HG03159 (cell line): ENCODE measurements at regions not wholly inside any gene's neighbourhood (a gene's known extent, or its start where the extent isn't known, plus 50 kb on each side); places are given as distances from the start of the nearest gene placed in this dataset.
"Not testable (repeated sequence)": the region's sequence is repeated elsewhere in the genome, so short reads cannot be mapped to it uniquely, and the experiment has no call there.

Source experiments
- ATAC-seq: cut with Tn5 transposase; IDR thresholded peaks from one replicate; pipeline ENCODE4 v1.9.1; 2021; ENCODE audit warnings: mild to moderate bottlenecking, moderate library complexity; ENCODE audit not compliant: unreplicated experiment

GRCh38 chr5:136631186-136631585, 265.8 kb upstream of the TRPC7 start:
- no peak for ATAC-seq

- ATAC-seq, result no peak
Measured at GRCh38 chr5:136629125-136629792, 263.9 kb upstream of the TRPC7 start.

GRCh38 chr5:136626531-136626930, 261.2 kb upstream of the TRPC7 start:
- no peak for ATAC-seq

GRCh38 chr5:136622747-136623146, 257.4 kb upstream of the TRPC7 start:
- ATAC-seq, result no peak

- ATAC-seq, result no peak
Measured at GRCh38 chr5:136621743-136622142, 256.4 kb upstream of the TRPC7 start.

GRCh38 chr5:136620621-136621020, 255.3 kb upstream of the TRPC7 start:
- no peak for ATAC-seq

GRCh38 chr5:136620016-136620419, 254.7 kb upstream of the TRPC7 start:
- no peak for ATAC-seq

GRCh38 chr5:136619556-136619955, 254.2 kb upstream of the TRPC7 start:
- ATAC-seq, result no peak

GRCh38 chr5:136615251-136616119, 250.1 kb upstream of the TRPC7 start:
- no peak for ATAC-seq

GRCh38 chr5:136613230-136613629, 247.9 kb upstream of the TRPC7 start:
- ATAC-seq, result no peak

GRCh38 chr5:136605638-136606037, 240.3 kb upstream of the TRPC7 start:
- no peak for ATAC-seq

GRCh38 chr5:136600306-136600705, 235.0 kb upstream of the TRPC7 start:
- ATAC-seq, result no peak

- ATAC-seq, result no peak
Measured at GRCh38 chr5:136598802-136599404, 233.6 kb upstream of the TRPC7 start.

GRCh38 chr5:136594416-136594815, 229.1 kb upstream of the TRPC7 start:
- ATAC-seq, result no peak

GRCh38 chr5:136590581-136590980, 225.2 kb upstream of the TRPC7 start:
- no peak for ATAC-seq

- no peak for ATAC-seq
Measured at GRCh38 chr5:136586196-136586595, 220.9 kb upstream of the TRPC7 start.

GRCh38 chr5:136584474-136584873, 219.1 kb upstream of the TRPC7 start:
- ATAC-seq, result no peak

GRCh38 chr5:136579238-136579637, 213.9 kb upstream of the TRPC7 start:
- no peak for ATAC-seq

GRCh38 chr5:136569875-136570274, 204.5 kb upstream of the TRPC7 start:
- not testable (repeated sequence) for ATAC-seq

GRCh38 chr5:136565457-136565856, 200.1 kb upstream of the TRPC7 start:
- not testable (repeated sequence) for ATAC-seq

GRCh38 chr5:136565050-136565449, 199.7 kb upstream of the TRPC7 start:
- ATAC-seq, result not testable (repeated sequence)

GRCh38 chr5:136564431-136564830, 199.1 kb upstream of the TRPC7 start:
- not testable (repeated sequence) for ATAC-seq
